Common myeloid progenitor, CD34-positive (primary cell): ENCODE measurements at regions not wholly inside any gene's neighbourhood (a gene's known extent, or its start where the extent isn't known, plus 50 kb on each side); places are given as distances from the start of the nearest gene placed in this dataset.
"Not testable (repeated sequence)": the region's sequence is repeated elsewhere in the genome, so short reads cannot be mapped to it uniquely, and the experiment has no call there.

Experiments used
- CTCF ChIA-PET: fragments of 350-600 bp; sonication (Branson Sonifier 250); formaldehyde crosslinking; loops from one replicate; lab custom pipeline; 2021; ENCODE audit warnings: antibody characterized with exemption; lab: Charles Lee
- POLR2A ChIA-PET: fragments of 350-600 bp; sonication (Branson Sonifier 250); formaldehyde crosslinking; loops from one replicate; lab custom pipeline; 2021; ENCODE audit warnings: antibody characterized with exemption; lab: Charles Lee
- DNase-seq, 3 donors: peaks; one replicate each; pipeline versions ENCODE4 v3.0.0 to v3.0.0-alpha.2; 2013
- H3K27ac ChIP-seq, 2 experiments: 1 replicate in 1 of 2; 2 replicates in 1 of 2; pipeline ENCODE4 v1.7.0; 2013; ENCODE audit warnings: inconsistent platforms in 2 of 2, low read length in 2 of 2, mild to moderate bottlenecking in 2 of 2, low read depth in 1 of 2, moderate library complexity in 1 of 2; ENCODE audit not compliant: severe bottlenecking in 2 of 2, insufficient read depth in 1 of 2, poor library complexity in 1 of 2
- H3K27me3 ChIP-seq, 5 experiments: replicated peaks in 2 of 5; 1 replicate in 3 of 5; 2 replicates in 2 of 5; pipeline versions ENCODE4 v1.6.1 to v1.7.0; 2013; ENCODE audit warnings: low read length in 4 of 5, mild to moderate bottlenecking in 2 of 5, moderate library complexity in 2 of 5, inconsistent platforms in 1 of 5; ENCODE audit not compliant: insufficient read depth in 5 of 5, control insufficient read depth in 4 of 5
- H3K36me3 ChIP-seq, 4 experiments: 1 replicate in 2 of 4; 2 replicates in 2 of 4; pipeline versions ENCODE4 v1.6.1 to v1.7.0; 2013; ENCODE audit warnings: low read length in 3 of 4, control low read depth in 1 of 4, mild to moderate bottlenecking in 1 of 4; ENCODE audit not compliant: control insufficient read depth in 4 of 4, insufficient read depth in 4 of 4
- H3K4me1 ChIP-seq, 4 experiments: 1 replicate in 3 of 4; 2 replicates in 1 of 4; pipeline versions ENCODE4 v1.6.1 to v1.7.1; 2013; ENCODE audit warnings: low read length in 3 of 4, mild to moderate bottlenecking in 3 of 4, control low read depth in 1 of 4, inconsistent platforms in 1 of 4, moderate library complexity in 1 of 4; ENCODE audit not compliant: control insufficient read depth in 4 of 4, insufficient read depth in 4 of 4; ENCODE audit errors: control extremely low read depth in 1 of 4
- H3K4me3 ChIP-seq, 7 experiments: 1 replicate in 4 of 7; 2 replicates in 3 of 7; pipeline versions ENCODE4 v1.5.1 to v1.7.0; 2013; ENCODE audit warnings: mild to moderate bottlenecking in 7 of 7, low read length in 6 of 7, moderate library complexity in 6 of 7, inconsistent platforms in 2 of 7, low read depth in 2 of 7, control low read depth in 1 of 7; ENCODE audit not compliant: insufficient read depth in 4 of 7, control insufficient read depth in 1 of 7; ENCODE audit errors: extremely low read depth in 1 of 7
- H3K9me3 ChIP-seq, 5 experiments: 1 replicate in 4 of 5; 2 replicates in 1 of 5; pipeline versions ENCODE4 v1.6.1 to v1.7.1; 2013; ENCODE audit warnings: low read length in 4 of 5, mild to moderate bottlenecking in 2 of 5, inconsistent platforms in 1 of 5, low read depth in 1 of 5, moderate library complexity in 1 of 5; ENCODE audit not compliant: control insufficient read depth in 4 of 5, insufficient read depth in 2 of 5; ENCODE audit errors: control extremely low read depth in 1 of 5
- WGBS: methylation state at CpG from one replicate; pipeline ENCODE4 v1.1.5; 2013; ENCODE audit not compliant: insufficient coverage; 5-methylcytosine and 5-hydroxymethylcytosine counted together

- ChIA-PET POLR2A (no interaction called here), CTCF (no interaction called here)
- no peaks in the 10 kb centered on the region for H3K27me3 ChIP-seq
- no peak for DNase-seq
- WGBS = 100% methylated on average over 4 of the region's 6 CpGs
- no peaks in the 10 kb centered on the region for H3K9me3 ChIP-seq
- H3K36me3 ChIP-seq = no peaks in the 10 kb centered on the region
- H3K4me3 ChIP-seq = no peak overlapping the region
- H3K4me1 ChIP-seq = no peaks in the 10 kb centered on the region
- no peak overlapping the region for H3K27ac ChIP-seq
These were observed 227.6 kb upstream of the ETAA1 start for GRCh38 chr2:67169417-67170140.

- H3K27ac ChIP-seq = no peak overlapping the region
- POLR2A ChIA-PET = no interaction called here
- WGBS = 100% methylated on average over 2 of the region's 3 CpGs
- CTCF ChIA-PET = interaction anchor here (1.2 kb wide), 1 partner anchor 19 kb away, joined by 3 read pairs; no protein-coding TSS in a partner anchor
- DNase-seq = no peak
- H3K4me3 ChIP-seq = no peak overlapping the region
- no peaks in the 10 kb centered on the region for H3K4me1 ChIP-seq
- H3K9me3 ChIP-seq = no peaks in the 10 kb centered on the region
- H3K27me3 ChIP-seq = no peaks in the 10 kb centered on the region
- H3K36me3 ChIP-seq = no peaks in the 10 kb centered on the region
These were observed 217.6 kb upstream of the ETAA1 start for GRCh38 chr2:67179526-67179925.

- Histone ChIP-seq H3K9me3 (no peaks in the 10 kb centered on the region), H3K4me1 (no peaks in the 10 kb centered on the region), H3K4me3 (no peak overlapping the region), H3K36me3 (no peaks in the 10 kb centered on the region), H3K27ac (no peak overlapping the region), H3K27me3 (no peaks in the 10 kb centered on the region)
- POLR2A ChIA-PET = no interaction called here
- CTCF ChIA-PET = no interaction called here
- DNase-seq = no peak
- no CpG with 5 or more reads among the region's 2 CpGs for WGBS
These were observed 216.3 kb upstream of the ETAA1 start for GRCh38 chr2:67180841-67181240.

GRCh38 chr2:67182884-67183283 lies 214.2 kb upstream of the ETAA1 start:
- CTCF ChIA-PET = no interaction called here

GRCh38 chr2:67186326-67186725 lies 210.8 kb upstream of the ETAA1 start:
- Histone ChIP-seq H3K9me3 (peaks cover 0 to 3% (median 0%) of the 10 kb centered on the region in 5 experiments), H3K4me3 (no peak overlapping the region), H3K4me1 (no peaks in the 10 kb centered on the region), H3K27me3 (no peaks in the 10 kb centered on the region), H3K36me3 (no peaks in the 10 kb centered on the region), H3K27ac (no peak overlapping the region)
- no peak for DNase-seq
- CTCF ChIA-PET = no interaction called here
- POLR2A ChIA-PET = no interaction called here
- 100% methylated on average over 1 of the region's 3 CpGs for WGBS

More at GRCh38 chr2:67182884-67183283, 214.2 kb upstream of the ETAA1 start:
- Histone ChIP-seq H3K36me3 (no peaks in the 10 kb centered on the region), H3K9me3 (peaks cover 0 to 3% (median 0%) of the 10 kb centered on the region in 5 experiments), H3K4me1 (no peaks in the 10 kb centered on the region), H3K27me3 (no peaks in the 10 kb centered on the region), H3K27ac (no peak overlapping the region), H3K4me3 (no peak overlapping the region)
- DNase-seq = no peak
- WGBS = no CpG with 5 or more reads among the region's 2 CpGs
- POLR2A ChIA-PET = no interaction called here

- peaks cover 0 to 3% (median 0%) of the 10 kb centered on the region in 5 experiments for H3K9me3 ChIP-seq
- whole genome bisulfite sequencing = 66% methylated on average over 2 of the region's 4 CpGs
- no peak overlapping the region for H3K4me3 ChIP-seq
- no peak overlapping the region for H3K27ac ChIP-seq
- H3K27me3 ChIP-seq = no peaks in the 10 kb centered on the region
- ChIA-PET POLR2A (no interaction called here), CTCF (no interaction called here)
- no peaks in the 10 kb centered on the region for H3K4me1 ChIP-seq
- H3K36me3 ChIP-seq = no peaks in the 10 kb centered on the region
- DNase-seq = no peak
These were observed 210.3 kb upstream of the ETAA1 start for GRCh38 chr2:67186871-67187270.

GRCh38 chr2:67195327-67195726 lies 201.8 kb upstream of the ETAA1 start:
- H3K4me3 ChIP-seq, H3K27me3 ChIP-seq, H3K27ac ChIP-seq, H3K9me3 ChIP-seq, POLR2A ChIA-PET, CTCF ChIA-PET, H3K4me1 ChIP-seq, H3K36me3 ChIP-seq, DNase-seq: not testable (repeated sequence)
- 83% methylated on average over 7 of the region's 8 CpGs for WGBS
